K562 (cell line): ENCODE measurements at regions not wholly inside any gene's neighbourhood (a gene's known extent, or its start where the extent isn't known, plus 50 kb on each side); places are given as distances from the start of the nearest gene placed in this dataset.

ENCODE experiments used
- ATAC-seq: fragments of 200-7000 bp; cut with Tn5 transposase; 3 replicates; pipeline ENCODE4 v1.9.1; 2020; ENCODE audit warnings: moderate library complexity
- BruUV-seq: library from RNA; stranded (reverse); fragments of 400-500 nt; replicated peaks from 2 replicates; lab custom pipeline; 2021; lab: Mats Ljungman, UMichigan
- CTCF ChIA-PET: fragments of 300-600 bp; formaldehyde crosslinking; extraction: SDS; loops from one replicate; lab custom pipeline; 2021; ENCODE audit warnings: low intra/inter-chr PET ratio; lab: Yijun Ruan, JAX
- POLR2A ChIA-PET: fragments of 300-600, 350-650 bp; sonication (Branson Sonifier 250); formaldehyde crosslinking; extraction: SDS; loops from one replicate; lab custom pipeline; 2021; ENCODE audit warnings: antibody characterized with exemption, inconsistent platforms; lab: Yijun Ruan, JAX
- DNase-seq, 4 experiments: peaks; one replicate each; pipeline versions ENCODE4 v3.0.0 to v3.0.0-alpha.2; 2011 to 2018; ENCODE audit warnings: low spot score in 3 of 4, mixed read lengths in 3 of 4; ENCODE audit errors: extremely low read depth in 1 of 4
- FAIRE-seq: peaks from 2 replicates; lab custom pipeline; 2011; peaks lifted over from hg19 to GRCh38; lab: Jason Lieb, UNC
- H2AFZ ChIP-seq: 2 replicates; pipeline ENCODE4 v1.6.0; 2011; ENCODE audit warnings: low read depth, low read length, control low read depth, inconsistent platforms
- H3K27ac ChIP-seq: fragments of 200-600 bp; 3 replicates; pipeline ENCODE4 v1.8.0; 2011; ENCODE audit warnings: low read depth, mild to moderate bottlenecking, control low read depth, inconsistent platforms, low read length, moderate library complexity, mixed read lengths; ENCODE audit errors: extremely low read depth
- H3K27me3 ChIP-seq, 2 experiments: fragments of 300-600 bp in 1 of 2; 2 replicates in 1 of 2; 3 replicates in 1 of 2; pipeline versions ENCODE4 v1.6.0 to v1.8.0; 2011; ENCODE audit warnings: inconsistent platforms in 2 of 2, low read length in 2 of 2, mild to moderate bottlenecking in 1 of 2, mixed read lengths in 1 of 2, moderate library complexity in 1 of 2; ENCODE audit not compliant: control insufficient read depth in 2 of 2, insufficient read depth in 2 of 2
- H3K36me3 ChIP-seq: fragments of 300-600 bp; 3 replicates; pipeline ENCODE4 v1.8.0; 2011; ENCODE audit warnings: mild to moderate bottlenecking, low read length, inconsistent platforms; ENCODE audit not compliant: control insufficient read depth, insufficient read depth
- H3K4me1 ChIP-seq, 2 experiments: fragments of 200-600 bp in 1 of 2; replicated peaks in 1 of 2; 2 replicates in 1 of 2; 3 replicates in 1 of 2; pipeline versions ENCODE4 v1.5.1 to v1.8.0; 2011; ENCODE audit warnings: inconsistent platforms in 2 of 2, low read length in 2 of 2, mild to moderate bottlenecking in 1 of 2, mixed read lengths in 1 of 2, moderate library complexity in 1 of 2; ENCODE audit not compliant: control insufficient read depth in 2 of 2, insufficient read depth in 2 of 2
- H3K4me2 ChIP-seq: 2 replicates; pipeline ENCODE4 v1.6.1; 2011; ENCODE audit warnings: low read length, control low read depth, inconsistent platforms, mixed read lengths; ENCODE audit not compliant: insufficient read depth
- H3K4me3 ChIP-seq: fragments of 200-600 bp; sonication (generic), shearing (Covaris generic); 2 replicates; pipeline ENCODE4 v1.5.1; 2016; ENCODE audit warnings: control low read depth, inconsistent platforms
- H3K79me2 ChIP-seq: fragments of 200-600 bp; 3 replicates; pipeline ENCODE4 v1.8.0; 2011; ENCODE audit warnings: low read length, inconsistent platforms; ENCODE audit not compliant: control insufficient read depth, insufficient read depth
- H3K9ac ChIP-seq, 2 experiments: 2 replicates each; pipeline versions ENCODE4 v1.6.0 to v1.6.1; 2011; ENCODE audit warnings: low read depth in 2 of 2, low read length in 2 of 2, control low read depth in 1 of 2, inconsistent platforms in 1 of 2, mild to moderate bottlenecking in 1 of 2, mixed read lengths in 1 of 2; ENCODE audit not compliant: insufficient read depth in 1 of 2
- H3K9me1 ChIP-seq: one replicate; pipeline ENCODE4 v1.6.0; 2011; ENCODE audit warnings: inconsistent platforms, mild to moderate bottlenecking, low read length, moderate library complexity; ENCODE audit not compliant: control insufficient read depth, insufficient read depth
- H3K9me3 ChIP-seq: replicated peaks from 2 replicates; pipeline ENCODE4 v1.5.1; 2011; ENCODE audit warnings: low read depth, low read length, inconsistent platforms; ENCODE audit not compliant: control insufficient read depth, insufficient read depth
- H4K20me1 ChIP-seq: replicated peaks from 2 replicates; pipeline ENCODE4 v1.6.1; 2011; ENCODE audit warnings: low read length, inconsistent platforms, mixed read lengths; ENCODE audit not compliant: control insufficient read depth, insufficient read depth
- NELFE ChIP-seq: IDR thresholded peaks from 2 replicates; pipeline ENCODE4 v1.6.1; 2011; ENCODE audit warnings: mild to moderate bottlenecking; ENCODE audit not compliant: insufficient read depth, insufficient read length
- NFIC ChIP-seq: fragments of 450-650 bp; IDR thresholded peaks from 2 replicates; pipeline ENCODE4 v1.6.1; 2017; ENCODE audit warnings: mild to moderate bottlenecking, inconsistent platforms
- SMAD2 ChIP-seq: fragments of 150-350 bp; IDR thresholded peaks from 2 replicates; pipeline ENCODE4 v1.6.1; 2014; ENCODE audit warnings: low read depth, mild to moderate bottlenecking, low read length
- TCFL5 ChIP-seq: fragments of 250-450 bp; sonication (Bioruptor Pico); conservative IDR thresholded peaks from 2 replicates; pipeline ENCODE4 v1.6.1; 2021; ENCODE audit warnings: mild to moderate bottlenecking, moderate library complexity, matching md5 sums
- ZNF212 ChIP-seq: fragments of 450-650 bp; formaldehyde crosslinking; IDR thresholded peaks from 2 replicates; pipeline ENCODE4 v1.4.0; 2020; ENCODE audit warnings: mild to moderate bottlenecking
- WGBS: fragments of 100-300 bp; shearing (Covaris generic); methylation state at CpG from one replicate; pipeline ENCODE4 v1.1.6; 2016; ENCODE audit warnings: low coverage, mixed read lengths; ENCODE audit not compliant: insufficient coverage; ENCODE audit errors: missing lambda C conversion rate; 5-methylcytosine and 5-hydroxymethylcytosine counted together
- in situ Hi-C: fragments of 300-500 bp; cut with MboI; formaldehyde crosslinking; loops from 4 replicates; pipeline ENCODE4 v1.15.0; 2018; ENCODE audit warnings: inconsistent platforms, mixed read lengths
- intact Hi-C: fragments of 100-400 bp; cut with micrococcal nuclease; formaldehyde crosslinking; loops from 2 replicates; pipeline ENCODE4 v1.14.2; 2022

DNA sequence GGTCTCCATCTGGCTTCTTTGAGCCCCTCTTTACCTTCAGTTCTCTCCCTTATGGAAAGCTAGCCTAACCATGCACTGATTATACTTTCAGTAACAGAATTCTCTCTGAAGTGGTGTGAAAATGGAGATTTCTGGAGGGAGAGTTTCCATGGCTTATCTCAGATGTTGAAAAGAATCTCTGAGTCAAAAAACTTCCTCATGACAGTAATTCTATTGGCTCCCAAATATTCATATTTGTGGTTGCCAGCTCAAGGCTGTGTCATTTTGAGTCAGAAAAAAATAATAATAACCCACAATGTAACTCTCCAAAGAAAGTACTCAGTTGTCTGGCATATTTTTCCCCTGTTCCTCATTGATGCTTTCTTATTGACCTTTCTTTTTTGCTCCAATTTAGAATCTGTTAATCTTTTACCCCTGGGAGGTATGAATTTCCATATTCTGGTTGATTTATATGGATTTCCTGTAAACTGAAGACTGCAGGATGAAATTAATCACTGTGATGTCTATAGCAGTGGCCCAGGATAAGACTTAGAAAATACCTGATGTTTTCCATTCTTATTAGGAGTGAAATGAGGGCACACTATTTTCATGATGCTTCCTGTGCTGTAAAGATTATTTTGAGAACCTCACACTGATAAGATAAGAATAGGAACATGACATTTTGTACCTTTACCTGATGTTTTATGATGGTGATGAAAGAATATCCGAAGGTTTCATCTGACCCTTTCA, 149.5 kb upstream of the EPHA3 start (continued):
- no peak for TF ChIP-seq NELFE

DNA sequence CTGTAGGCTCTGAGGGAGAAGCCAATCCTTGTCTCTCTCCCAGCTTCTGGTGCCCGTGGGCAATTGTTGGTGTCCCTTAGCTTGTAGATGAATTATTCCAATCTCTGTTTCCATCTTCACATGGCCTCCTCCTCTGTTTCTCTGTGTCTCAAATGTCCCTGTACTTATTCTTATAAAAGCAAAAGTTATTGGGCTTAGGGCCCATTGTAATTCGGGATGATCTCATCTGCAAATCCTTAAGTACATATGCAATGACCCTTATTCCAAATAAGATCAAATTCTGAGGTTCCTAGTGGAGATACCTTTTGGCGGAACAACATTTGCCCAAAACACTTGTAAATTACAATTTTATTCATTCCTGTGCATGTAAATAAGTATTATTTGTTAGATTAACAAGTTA, 147.4 kb upstream of the EPHA3 start:
- Histone ChIP-seq H3K36me3 (no peaks in the 10 kb centered on the region), H3K9ac (no peak overlapping the region), H3K4me3 (no peak overlapping the region), H3K27ac (no peak overlapping the region), H3K9me1 (no peaks in the 10 kb centered on the region), H3K79me2 (no peaks in the 10 kb centered on the region), H3K9me3 (no peaks in the 10 kb centered on the region), H2AFZ (no peak overlapping the region), H3K27me3 (no peaks in the 10 kb centered on the region), H3K4me1 (no peaks in the 10 kb centered on the region), H4K20me1 (no peaks in the 10 kb centered on the region), H3K4me2 (no peak overlapping the region)
- no TSS peak for BruUV-seq
- ATAC-seq, result no peak
- TF ChIP-seq SMAD2, result no peak
- POLR2A ChIA-PET, result no interaction called here
- no peak for FAIRE-seq
- intact Hi-C loops (no loop called here), in situ Hi-C loops (no loop called here)
- CTCF ChIA-PET, result no interaction called here
- WGBS, result 0% methylated on average over 3 of the region's 3 CpGs
- DNase-seq, result no peak

DNA sequence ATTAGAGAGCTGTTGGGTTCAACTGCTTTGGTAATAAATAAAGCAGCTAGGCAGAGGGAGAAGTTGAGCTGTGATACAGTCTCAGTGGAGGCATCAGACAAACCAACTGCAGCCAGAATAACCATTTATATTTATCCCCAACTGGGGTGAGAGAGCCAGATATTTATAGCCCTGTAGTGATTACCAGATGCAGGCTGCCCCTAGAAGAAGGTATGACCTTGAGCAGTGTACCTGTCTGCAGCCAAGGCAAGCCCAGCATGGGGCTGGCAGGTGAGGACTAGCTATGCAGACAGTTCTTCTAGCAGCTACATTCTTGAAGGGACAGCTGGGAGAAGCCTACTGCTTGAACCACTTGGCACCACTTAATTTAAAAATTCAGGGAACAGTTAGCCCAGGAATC, 144.4 kb upstream of the EPHA3 start:
- H3K9ac ChIP-seq, result no peak overlapping the region
- no peak for FAIRE-seq
- DNase-seq, result no peak
- H3K27me3 ChIP-seq, result no peaks in the 10 kb centered on the region
- POLR2A ChIA-PET, result no interaction called here
- TF ChIP-seq TCFL5 (CRISPR knock-in tag) (no peak), ZNF212 (CRISPR knock-in tag) (no peak), NFIC (no peak)
- no peaks in the 10 kb centered on the region for H3K4me1 ChIP-seq
- H3K9me1 ChIP-seq, result no peaks in the 10 kb centered on the region
- H3K4me2 ChIP-seq, result no peak overlapping the region
- H3K79me2 ChIP-seq, result no peaks in the 10 kb centered on the region
- in situ Hi-C loops, result no loop called here
- no peak for ATAC-seq
- H2AFZ ChIP-seq, result no peak overlapping the region
- no peaks in the 10 kb centered on the region for H4K20me1 ChIP-seq
- no TSS peak for BruUV-seq
- no peak overlapping the region for H3K27ac ChIP-seq
- intact Hi-C loops, result no loop called here
- H3K4me3 ChIP-seq, result no peak overlapping the region
- H3K36me3 ChIP-seq, result no peaks in the 10 kb centered on the region
- CTCF ChIA-PET, result no interaction called here
- no peaks in the 10 kb centered on the region; the same call in 1 of the 2 replicates for H3K9me3 ChIP-seq
